Fibroblast of upper back skin (primary cell): ENCODE measurements at regions not wholly inside any gene's neighbourhood (a gene's known extent, or its start where the extent isn't known, plus 50 kb on each side); places are given as distances from the start of the nearest gene placed in this dataset.

ENCODE experiments used
- DNase-seq: peaks from one replicate; pipeline ENCODE4 v3.0.0-alpha.2; 2013

DNA sequence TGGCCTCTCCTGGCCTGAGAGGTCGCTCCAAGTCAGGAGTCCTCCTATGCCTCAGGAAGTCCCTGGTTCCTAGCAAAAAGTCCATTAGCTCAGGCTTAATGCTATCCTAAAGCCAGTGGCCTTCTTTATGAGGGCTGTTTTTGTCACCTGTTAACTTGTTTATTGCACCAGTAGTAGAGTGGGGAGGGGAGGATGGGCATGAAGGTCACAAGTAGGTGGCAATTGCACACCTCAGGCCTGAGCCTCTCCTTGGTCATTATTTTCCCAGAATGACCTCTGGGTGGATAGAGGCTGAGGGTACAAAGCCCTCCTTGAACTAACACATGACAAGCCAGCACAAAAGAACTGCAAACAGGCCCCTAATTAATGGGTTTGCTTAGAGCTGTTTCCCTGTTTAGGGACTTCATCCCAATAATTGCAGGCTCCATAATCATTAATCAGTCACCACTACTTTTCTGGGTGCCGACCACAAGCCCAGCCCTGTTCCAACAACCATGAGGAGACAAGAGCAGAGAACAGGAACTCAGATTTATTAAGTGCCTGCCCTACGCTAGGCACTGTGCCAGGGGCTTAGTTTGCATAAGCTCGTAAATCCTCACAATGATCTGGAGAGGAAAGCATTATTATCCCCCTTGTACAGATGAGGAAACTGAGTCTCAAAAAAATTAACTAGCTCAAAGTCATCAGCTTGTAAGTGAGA is 123.0 kb upstream of the PKDCC start:
- no peak for DNase-seq

- no peak for DNase-seq
These were observed 122.1 kb upstream of the PKDCC start for GRCh38 chr2:41925712-41926111.

GRCh38 chr2:41926614-41927580 is 120.9 kb upstream of the PKDCC start:
- no peak for DNase-seq

DNA sequence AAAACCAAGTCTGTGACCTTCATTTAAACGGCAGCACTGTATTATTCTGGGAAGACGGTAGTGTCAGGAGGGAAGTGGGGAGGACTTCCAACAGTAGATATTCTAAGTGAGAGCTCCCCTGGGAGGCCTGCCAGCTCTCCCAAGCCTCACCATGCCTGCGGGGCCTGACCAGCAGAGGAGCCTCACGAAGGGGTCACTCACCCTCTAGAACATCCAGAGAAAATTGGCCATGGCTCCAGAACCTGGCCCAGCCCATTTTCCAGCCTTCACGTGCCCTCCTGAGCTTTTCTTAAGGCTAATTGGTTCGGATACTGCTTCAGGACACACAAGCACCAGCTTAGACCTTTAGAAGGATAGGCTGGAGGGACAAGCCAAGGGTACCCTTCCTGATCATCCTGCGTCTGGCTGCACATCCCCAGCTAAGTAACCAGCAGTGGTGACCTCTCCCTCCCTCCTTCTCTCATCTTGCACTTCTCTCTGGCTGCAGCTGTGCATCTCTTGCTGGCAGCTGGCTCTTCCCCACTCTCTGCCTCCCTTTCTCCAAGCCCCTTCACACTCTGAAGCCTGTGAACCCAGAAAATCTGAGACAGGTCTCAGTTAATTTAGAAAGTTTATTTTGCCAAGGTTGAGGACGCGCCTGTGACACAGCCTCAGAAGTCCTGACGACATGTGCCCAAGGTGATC is 120.1 kb upstream of the PKDCC start:
- no peak for DNase-seq

- peak; percentile 82 for DNase-seq
These were observed 119.3 kb upstream of the PKDCC start for GRCh38 chr2:41928526-41928925.

GRCh38 chr2:41930807-41931566 is 116.8 kb upstream of the PKDCC start:
- no peak for DNase-seq

DNA sequence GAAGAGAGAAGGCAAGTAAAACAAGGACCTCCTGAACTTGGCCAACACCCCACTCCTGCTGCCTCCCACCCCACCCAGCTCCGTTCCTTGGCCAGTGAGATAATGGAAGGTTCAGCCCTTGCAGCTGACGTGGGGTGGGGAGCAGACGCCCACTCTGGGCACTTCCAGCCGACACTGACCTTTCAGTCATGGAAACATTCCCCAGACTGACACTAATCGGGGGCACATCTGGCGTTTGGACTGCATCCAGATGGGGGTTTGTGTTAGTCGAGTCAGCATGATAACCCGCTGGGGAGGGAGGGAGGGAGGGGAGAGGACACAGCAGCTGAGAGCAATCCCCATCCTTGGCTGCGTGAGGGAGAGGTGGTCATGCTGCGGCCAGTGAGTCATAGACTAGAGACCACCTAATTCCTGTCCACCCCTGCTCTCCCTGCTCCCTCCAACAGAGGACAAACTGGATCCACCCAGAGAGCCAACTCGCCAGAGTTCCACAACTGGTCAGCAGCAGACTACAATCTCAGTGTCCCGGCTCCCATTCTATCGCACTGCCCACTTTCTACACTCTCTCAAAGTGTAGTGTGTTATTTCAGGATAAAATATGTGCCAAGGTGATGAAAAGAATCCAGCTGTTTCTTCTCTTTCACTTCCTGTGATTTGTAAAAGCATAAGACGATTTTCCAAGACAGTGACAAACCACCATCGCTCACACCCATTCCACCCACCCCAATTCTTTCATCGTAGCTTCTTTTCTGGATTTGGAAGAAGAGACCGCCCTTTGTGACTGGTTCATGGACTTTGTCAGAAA is 115.4 kb upstream of the PKDCC start:
- peak; percentile 98 for DNase-seq

DNA sequence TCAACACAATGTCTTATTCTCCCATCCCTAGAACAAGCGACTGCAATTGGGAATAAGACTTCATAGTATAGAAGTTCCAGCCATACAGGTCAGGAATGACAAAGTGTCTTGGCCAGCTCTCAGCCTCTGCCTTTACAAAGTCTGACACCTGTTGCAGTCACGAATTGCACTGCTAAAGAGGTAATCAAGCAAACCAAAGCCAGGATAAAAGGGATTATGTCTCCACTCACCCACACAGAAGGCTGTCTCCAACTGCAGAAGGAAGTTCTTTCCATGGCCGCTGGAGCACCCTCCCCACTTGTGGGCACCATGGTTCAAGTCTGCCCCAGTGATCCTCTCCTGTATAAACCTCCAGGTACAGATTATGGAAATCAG is 114.8 kb upstream of the PKDCC start:
- no peak for DNase-seq

- peak; percentile 97 for DNase-seq
These were observed 114.1 kb upstream of the PKDCC start for GRCh38 chr2:41933585-41934320.

- DNase-seq: peak; percentile 90
These were observed 113.4 kb upstream of the PKDCC start for GRCh38 chr2:41934329-41934958.

DNA sequence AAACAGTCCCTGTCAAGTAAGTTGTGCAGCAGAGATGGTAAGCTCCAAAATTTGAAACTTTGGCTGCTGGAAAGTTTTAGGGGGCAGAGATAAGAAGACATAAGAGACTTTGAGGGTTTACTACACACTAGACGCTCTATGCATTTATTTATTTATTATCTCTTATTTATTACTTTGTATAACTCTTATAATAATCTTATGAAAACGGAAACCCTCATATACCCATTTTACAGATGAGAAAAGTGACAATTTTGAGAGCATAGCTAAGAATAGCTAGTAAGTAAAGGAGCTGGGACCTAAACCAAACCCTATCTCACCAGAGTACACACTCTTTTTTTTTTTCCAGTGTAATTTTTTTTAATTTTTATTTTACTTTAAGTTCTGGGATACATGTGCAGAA is 112.8 kb upstream of the PKDCC start:
- no peak for DNase-seq

- DNase-seq: no peak
These were observed 112.0 kb upstream of the PKDCC start for GRCh38 chr2:41935825-41936224.

- DNase-seq: no peak
These were observed 110.9 kb upstream of the PKDCC start for GRCh38 chr2:41936771-41937463.

- DNase-seq: peak; percentile 76
These were observed 110.3 kb upstream of the PKDCC start for GRCh38 chr2:41937464-41937906.

GRCh38 chr2:41937921-41938708 is 109.7 kb upstream of the PKDCC start:
- peak; percentile 53 for DNase-seq

DNA sequence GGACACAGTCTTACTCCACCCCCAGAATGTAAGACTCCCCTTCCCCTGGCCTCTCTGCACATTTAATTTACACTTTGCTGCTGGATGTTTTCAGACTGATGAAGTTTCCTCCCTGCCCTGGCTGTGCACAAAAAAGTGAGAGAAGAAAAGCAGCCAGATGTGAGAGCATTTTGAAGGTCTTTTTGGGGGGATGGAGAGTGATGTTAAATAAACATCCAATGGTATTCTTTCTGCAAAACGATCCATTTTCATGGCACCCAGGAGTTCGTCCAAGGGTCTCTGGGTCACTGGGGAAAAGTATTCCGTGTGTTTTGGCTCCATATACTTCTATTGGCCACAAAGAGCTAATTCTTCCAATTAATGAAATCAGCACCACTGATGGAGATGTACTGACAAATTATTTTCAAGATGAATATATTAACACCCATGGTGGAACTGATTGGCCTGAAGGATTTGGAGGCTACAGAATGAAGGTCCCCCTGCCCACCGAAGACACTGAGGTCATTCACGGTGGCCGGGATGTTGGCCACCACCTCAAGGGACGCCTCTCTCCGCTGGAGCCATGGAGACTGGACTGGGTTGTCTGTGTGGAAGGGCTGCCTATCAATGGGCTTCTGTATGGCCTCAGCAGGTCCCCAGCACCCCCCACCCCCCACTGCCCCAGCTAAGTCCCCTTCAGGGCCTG is 107.6 kb upstream of the PKDCC start:
- DNase-seq: no peak

DNA sequence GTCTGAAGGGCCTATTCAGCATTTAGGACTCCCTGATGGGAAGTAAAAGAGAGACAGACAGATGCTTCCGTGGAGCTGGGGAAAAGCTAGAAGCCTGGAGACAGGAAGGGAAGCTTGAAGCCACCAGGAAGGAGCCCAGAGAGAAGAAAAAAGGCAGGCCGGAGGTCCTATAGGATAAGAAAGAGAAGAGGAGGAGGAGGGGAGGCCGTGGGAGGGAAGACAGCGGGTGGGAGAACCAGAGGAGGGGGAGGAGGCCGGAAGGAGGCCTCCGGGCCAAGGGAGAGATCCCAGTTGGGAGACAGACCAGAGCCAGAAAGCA is 107.1 kb upstream of the PKDCC start:
- DNase-seq: peak; percentile 61

GRCh38 chr2:41941831-41942230 is 106.0 kb upstream of the PKDCC start:
- DNase-seq: no peak

- no peak for DNase-seq
These were observed 105.5 kb upstream of the PKDCC start for GRCh38 chr2:41942278-41942677.
